ENCODE measurements at regions not wholly inside any gene's neighbourhood (a gene's known extent, or its start where the extent isn't known, plus 50 kb on each side); places are given as distances from the start of the nearest gene placed in this dataset.

DNA sequence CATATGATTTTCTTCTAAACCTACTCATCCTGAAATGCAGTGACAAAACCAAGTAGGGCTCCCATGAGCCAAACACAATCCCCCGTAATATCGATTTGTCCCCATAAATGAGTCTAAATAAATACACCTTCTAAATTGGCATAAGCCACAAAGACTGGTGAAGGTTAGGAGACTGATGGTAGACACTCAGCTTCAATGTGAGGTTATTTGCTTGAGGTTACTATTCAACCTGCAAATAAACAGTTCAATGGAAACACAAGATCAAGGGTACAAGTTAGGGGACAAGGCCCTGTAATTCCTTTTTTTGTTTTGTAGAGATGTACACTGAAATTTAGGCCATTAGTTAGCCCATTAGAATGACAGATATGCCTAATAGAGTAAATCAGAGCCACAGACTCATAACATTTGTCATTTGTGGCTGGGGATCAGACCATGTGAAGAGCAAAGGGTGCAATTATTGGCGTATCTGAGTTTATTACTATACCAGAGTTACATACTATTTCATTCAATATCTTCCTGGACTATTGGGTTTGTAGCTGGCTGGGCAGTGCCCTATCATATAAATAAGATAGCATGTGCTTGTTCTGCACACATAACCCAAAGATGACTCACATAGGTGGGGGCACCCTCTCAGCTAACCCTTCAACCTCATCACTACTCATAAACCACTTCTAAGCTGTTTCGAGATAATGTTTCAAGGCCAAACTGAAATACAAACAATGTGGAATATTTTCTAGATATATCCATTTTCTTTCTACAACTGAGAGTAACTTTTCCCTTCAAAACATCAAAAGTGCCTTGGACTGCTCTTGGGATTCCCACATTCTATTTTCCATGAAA is 695.3 kb downstream of the KCNA4 start:
- TF ChIP-seq, protein P1, sequence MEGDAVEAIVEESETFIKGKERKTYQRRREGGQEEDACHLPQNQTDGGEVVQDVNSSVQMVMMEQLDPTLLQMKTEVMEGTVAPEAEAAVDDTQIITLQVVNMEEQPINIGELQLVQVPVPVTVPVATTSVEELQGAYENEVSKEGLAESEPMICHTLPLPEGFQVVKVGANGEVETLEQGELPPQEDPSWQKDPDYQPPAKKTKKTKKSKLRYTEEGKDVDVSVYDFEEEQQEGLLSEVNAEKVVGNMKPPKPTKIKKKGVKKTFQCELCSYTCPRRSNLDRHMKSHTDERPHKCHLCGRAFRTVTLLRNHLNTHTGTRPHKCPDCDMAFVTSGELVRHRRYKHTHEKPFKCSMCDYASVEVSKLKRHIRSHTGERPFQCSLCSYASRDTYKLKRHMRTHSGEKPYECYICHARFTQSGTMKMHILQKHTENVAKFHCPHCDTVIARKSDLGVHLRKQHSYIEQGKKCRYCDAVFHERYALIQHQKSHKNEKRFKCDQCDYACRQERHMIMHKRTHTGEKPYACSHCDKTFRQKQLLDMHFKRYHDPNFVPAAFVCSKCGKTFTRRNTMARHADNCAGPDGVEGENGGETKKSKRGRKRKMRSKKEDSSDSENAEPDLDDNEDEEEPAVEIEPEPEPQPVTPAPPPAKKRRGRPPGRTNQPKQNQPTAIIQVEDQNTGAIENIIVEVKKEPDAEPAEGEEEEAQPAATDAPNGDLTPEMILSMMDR (IDR thresholded peaks at IDR 0.05; ENCODE audit: control extremely low read depth, extremely low read depth) = no peak
- DNase-seq (no peak), ATAC-seq (ENCODE audit: insufficient read depth, low FRiP score) (no peak)
- no peak overlapping the region for H3K9ac ChIP-seq (ENCODE audit: insufficient read depth in 1 of 2, low read length in 2 of 2)
- no peaks in the 10 kb centered on the region for H3K9me3 ChIP-seq (ENCODE audit: control insufficient read depth in 4 of 4, insufficient read depth in 3 of 4, low read length in 3 of 4)
- no peak overlapping the region for H3K4me3 ChIP-seq
- WGBS, 2 donors = 91% methylated on average over 4 of the region's 4 CpGs
- H3K4me1 ChIP-seq (ENCODE audit: control insufficient read depth in 5 of 5, insufficient read depth in 5 of 5, low read length in 5 of 5) = no peaks in the 10 kb centered on the region
- no peaks in the 10 kb centered on the region for H3K36me3 ChIP-seq (ENCODE audit: control insufficient read depth in 4 of 4, insufficient read depth in 4 of 4, low read length in 4 of 4)
- no peak overlapping the region for H3K27ac ChIP-seq (ENCODE audit: low read depth in 1 of 2, low read length in 1 of 2)
- no peaks in the 10 kb centered on the region for H3K27me3 ChIP-seq (ENCODE audit: control insufficient read depth in 3 of 3, insufficient read depth in 3 of 3, low read length in 2 of 3)

DNA sequence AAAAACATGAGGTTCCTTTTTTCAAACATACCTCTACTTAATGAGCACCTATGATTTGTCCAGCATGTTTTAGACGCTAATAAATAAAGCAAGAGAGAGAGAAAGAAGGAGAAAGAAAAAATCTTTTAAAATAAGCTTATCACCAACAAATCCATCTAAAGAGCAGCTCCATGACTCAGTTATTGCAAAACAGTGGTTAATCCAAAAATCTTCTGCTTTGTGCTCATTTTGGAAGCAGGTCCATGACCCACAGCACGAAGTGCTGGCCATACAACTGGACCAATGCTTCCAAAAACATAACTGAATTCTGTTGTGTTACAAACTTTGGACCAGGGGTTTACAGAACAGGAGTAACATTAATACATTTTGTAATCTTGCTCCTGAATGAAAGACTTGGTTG is 696.6 kb downstream of the KCNA4 start:
- 63 to 65% methylated on average over 2 of the region's 2 CpGs for WGBS, 2 donors
- no peaks in the 10 kb centered on the region for H3K27me3 ChIP-seq (ENCODE audit: control insufficient read depth in 3 of 3, insufficient read depth in 3 of 3, low read length in 2 of 3)
- ATAC-seq (ENCODE audit: insufficient read depth, low FRiP score) = no peak

DNA sequence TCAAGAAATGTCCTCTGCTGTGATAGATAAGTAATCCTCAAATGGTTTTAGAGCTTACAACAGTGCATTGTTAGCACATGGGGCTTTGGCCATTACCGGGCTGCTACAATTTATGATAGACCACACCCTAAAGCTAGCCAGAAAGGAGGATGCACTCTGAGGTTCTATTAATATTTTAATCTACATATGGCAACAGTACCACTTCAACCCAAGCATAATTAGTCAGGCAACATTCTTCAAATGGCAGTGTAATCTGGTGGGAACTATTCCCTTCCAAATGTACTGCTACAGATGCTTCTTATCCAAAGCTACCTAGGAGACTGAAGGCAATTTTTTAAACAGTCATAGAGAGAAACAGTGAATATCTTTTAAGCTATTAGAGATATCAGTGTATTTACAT is 697.6 kb downstream of the KCNA4 start:
- H3K9me3 ChIP-seq (ENCODE audit: control insufficient read depth in 4 of 4, insufficient read depth in 3 of 4, low read length in 3 of 4) = no peaks in the 10 kb centered on the region
- no peak for ATAC-seq (ENCODE audit: insufficient read depth, low FRiP score)
- no peaks in the 10 kb centered on the region for H3K36me3 ChIP-seq (ENCODE audit: control insufficient read depth in 4 of 4, insufficient read depth in 4 of 4, low read length in 4 of 4)
- 64 to 83% methylated on average over 1 of the region's 1 CpG for WGBS, 2 donors
- no peaks in the 10 kb centered on the region for H3K27me3 ChIP-seq (ENCODE audit: control insufficient read depth in 3 of 3, insufficient read depth in 3 of 3, low read length in 2 of 3)
- no peak overlapping the region for H3K4me3 ChIP-seq
- H3K9ac ChIP-seq (ENCODE audit: insufficient read depth in 1 of 2, low read length in 2 of 2) = no peak overlapping the region
- no peak overlapping the region for H3K27ac ChIP-seq (ENCODE audit: low read depth in 1 of 2, low read length in 1 of 2)
- DNase-seq = no peak
- TF ChIP-seq, protein P1 (IDR thresholded peaks at IDR 0.05; ENCODE audit: control extremely low read depth, extremely low read depth) = no peak
- H3K4me1 ChIP-seq (ENCODE audit: control insufficient read depth in 5 of 5, insufficient read depth in 5 of 5, low read length in 5 of 5) = no peaks in the 10 kb centered on the region

More for the DNA sequence above, 696.6 kb downstream of the KCNA4 start:
- Histone ChIP-seq H3K9ac (ENCODE audit: insufficient read depth in 1 of 2, low read length in 2 of 2) (no peak overlapping the region), H3K36me3 (ENCODE audit: control insufficient read depth in 4 of 4, insufficient read depth in 4 of 4, low read length in 4 of 4) (no peaks in the 10 kb centered on the region), H3K27ac (ENCODE audit: low read depth in 1 of 2, low read length in 1 of 2) (no peak overlapping the region), H3K9me3 (ENCODE audit: control insufficient read depth in 4 of 4, insufficient read depth in 3 of 4, low read length in 3 of 4) (no peaks in the 10 kb centered on the region), H3K4me3 (no peak overlapping the region), H3K4me1 (ENCODE audit: control insufficient read depth in 5 of 5, insufficient read depth in 5 of 5, low read length in 5 of 5) (no peaks in the 10 kb centered on the region)
- TF ChIP-seq, protein P1 (IDR thresholded peaks at IDR 0.05; ENCODE audit: control extremely low read depth, extremely low read depth) = no peak
- no peak for DNase-seq

Measured in lung (tissue), 11 donors.